Fibroblast of pulmonary artery (primary cell): ENCODE measurements at regions not wholly inside any gene's neighbourhood (a gene's known extent, or its start where the extent isn't known, plus 50 kb on each side); places are given as distances from the start of the nearest gene placed in this dataset.

ENCODE experiments used
- DNase-seq: peaks from one replicate; pipeline ENCODE4 v3.0.0-alpha.2; 2010; ENCODE audit warnings: low read depth
- H3K4me3 ChIP-seq: replicated peaks from 2 replicates; pipeline ENCODE4 v1.5.1; 2011; ENCODE audit warnings: low read depth, mild to moderate bottlenecking, control low read depth, low read length, moderate library complexity
- TF ChIP-seq, protein P1 (sequence below): IDR thresholded peaks from 2 replicates; pipeline ENCODE4 v1.5.1; 2011; ENCODE audit warnings: mild to moderate bottlenecking, control low read depth, low read length, inconsistent platforms; ENCODE audit errors: missing control alignments

DNA sequence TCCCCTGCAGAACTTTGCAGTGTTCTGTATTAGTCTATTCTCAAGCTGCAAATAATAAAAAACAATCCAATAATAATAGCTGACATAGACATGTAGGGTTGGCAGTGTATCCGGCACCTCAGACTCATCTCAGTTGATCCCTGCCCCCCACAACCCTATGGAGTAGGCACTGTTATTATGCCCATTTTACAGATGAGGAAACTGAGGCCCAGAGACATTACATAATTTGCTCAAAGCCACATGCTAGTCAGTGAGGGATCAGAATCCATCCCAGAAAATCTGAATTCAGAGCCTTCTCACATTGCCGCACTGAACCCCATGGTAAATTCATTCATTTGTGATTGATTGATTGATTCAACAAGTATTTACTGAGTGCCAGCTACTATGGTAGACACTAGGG, 226.6 kb upstream of the PWP1 start:
- no peak overlapping the region for H3K4me3 ChIP-seq
- TF ChIP-seq, protein P1, sequence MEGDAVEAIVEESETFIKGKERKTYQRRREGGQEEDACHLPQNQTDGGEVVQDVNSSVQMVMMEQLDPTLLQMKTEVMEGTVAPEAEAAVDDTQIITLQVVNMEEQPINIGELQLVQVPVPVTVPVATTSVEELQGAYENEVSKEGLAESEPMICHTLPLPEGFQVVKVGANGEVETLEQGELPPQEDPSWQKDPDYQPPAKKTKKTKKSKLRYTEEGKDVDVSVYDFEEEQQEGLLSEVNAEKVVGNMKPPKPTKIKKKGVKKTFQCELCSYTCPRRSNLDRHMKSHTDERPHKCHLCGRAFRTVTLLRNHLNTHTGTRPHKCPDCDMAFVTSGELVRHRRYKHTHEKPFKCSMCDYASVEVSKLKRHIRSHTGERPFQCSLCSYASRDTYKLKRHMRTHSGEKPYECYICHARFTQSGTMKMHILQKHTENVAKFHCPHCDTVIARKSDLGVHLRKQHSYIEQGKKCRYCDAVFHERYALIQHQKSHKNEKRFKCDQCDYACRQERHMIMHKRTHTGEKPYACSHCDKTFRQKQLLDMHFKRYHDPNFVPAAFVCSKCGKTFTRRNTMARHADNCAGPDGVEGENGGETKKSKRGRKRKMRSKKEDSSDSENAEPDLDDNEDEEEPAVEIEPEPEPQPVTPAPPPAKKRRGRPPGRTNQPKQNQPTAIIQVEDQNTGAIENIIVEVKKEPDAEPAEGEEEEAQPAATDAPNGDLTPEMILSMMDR = no peak
- no peak for DNase-seq

DNA sequence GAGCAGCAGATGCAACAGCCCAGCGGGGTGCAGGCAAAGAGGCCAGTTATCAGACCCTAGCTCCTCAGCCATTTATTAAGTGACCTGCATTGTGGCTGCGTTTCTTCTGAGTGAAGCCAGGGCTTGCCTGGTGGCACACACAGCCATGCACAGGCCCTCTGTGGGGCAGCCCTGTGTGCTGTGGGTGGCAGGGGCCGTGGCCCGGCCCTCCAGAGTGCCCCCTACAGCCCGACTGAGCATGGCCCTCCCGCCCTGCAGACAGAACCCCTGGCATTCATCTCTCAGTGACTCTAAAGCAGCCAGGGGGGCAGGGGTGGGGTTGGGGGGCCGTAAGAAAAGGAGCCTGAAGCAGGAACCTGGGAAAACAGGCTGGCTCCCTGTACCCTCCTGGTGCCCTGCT, 226.0 kb upstream of the PWP1 start:
- no peak for DNase-seq
- no peak overlapping the region for H3K4me3 ChIP-seq
- TF ChIP-seq, protein P1 = no peak

DNA sequence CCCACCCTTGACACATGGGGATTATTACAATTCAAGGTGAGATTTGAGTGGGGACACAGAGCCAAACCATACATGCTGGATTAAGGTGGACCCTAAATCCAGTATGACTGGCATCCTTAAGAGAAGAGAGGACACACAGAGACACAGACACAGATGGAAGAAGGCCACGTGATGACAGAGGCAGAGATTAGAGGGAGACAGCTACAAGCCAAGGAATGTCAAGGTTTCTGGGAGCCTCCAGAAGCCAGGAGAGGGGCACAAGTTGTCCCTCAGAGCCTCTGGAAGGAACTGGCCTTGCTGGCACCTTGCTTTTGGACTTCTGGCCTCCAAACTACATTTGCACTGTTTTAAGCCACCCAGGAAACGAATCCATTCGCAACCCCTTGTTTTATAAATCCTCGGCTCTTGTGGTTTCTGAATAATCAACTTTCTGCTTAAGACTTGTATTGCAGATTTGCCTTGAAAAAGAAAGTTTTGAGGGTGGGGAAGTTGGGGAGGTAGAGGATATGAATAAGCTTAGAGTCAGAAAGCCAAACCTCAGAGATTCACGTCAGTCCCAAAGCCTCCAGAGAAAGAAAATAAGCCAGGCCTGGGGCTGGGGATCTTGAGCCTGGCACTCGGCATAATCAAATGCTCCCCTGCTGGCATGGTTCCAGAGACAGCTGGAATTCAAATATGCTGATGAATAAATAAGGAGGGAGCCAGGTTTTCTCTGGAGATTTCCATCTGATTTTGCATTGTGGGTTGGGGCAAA, 224.2 kb upstream of the PWP1 start:
- TF ChIP-seq, protein P1 = no peak
- peak; percentile 57 for DNase-seq

DNA sequence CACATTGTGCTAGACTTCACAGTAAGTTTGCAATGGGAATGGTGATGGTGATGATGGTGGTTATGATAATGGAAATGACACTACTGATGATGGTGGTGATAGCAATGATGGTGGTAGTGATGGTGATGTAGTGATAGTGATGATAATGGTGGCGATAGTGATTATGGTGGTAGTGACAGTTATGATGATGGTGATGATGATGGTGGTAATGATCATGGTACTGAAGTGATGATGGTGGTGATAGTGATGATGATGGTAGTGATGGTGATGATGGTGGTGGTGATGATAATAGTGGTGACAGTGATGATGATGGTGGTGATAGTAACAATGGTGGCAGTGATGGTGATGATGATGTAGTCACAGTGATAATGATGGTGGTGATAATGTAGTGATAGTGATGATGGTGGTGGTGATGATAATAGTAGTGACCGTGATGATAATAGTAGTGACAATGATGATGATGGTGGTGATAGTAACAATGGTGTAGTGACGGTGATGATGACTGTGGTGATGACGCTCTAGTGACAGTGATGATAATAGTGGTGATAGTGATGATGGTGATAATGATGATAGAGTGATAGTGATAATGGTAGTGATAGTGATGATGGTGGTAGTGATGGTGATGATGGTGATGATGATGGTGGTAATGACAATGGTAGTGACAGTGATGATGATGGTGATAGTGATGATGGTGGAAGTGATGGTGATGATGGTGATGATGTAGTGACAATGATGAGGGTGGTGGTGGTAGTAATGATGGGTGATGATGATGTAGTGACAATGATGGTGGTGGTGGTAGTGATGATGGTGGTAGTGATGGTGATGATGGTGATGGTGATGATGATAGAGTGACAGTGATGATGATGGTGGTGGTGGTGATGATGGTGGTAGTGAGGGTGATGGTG, 222.9 kb upstream of the PWP1 start:
- H3K4me3 ChIP-seq = no peak overlapping the region
- TF ChIP-seq, protein P1 = no peak
- DNase-seq = no peak

More for the DNA sequence above, 224.2 kb upstream of the PWP1 start:
- H3K4me3 ChIP-seq = no peak overlapping the region

DNA sequence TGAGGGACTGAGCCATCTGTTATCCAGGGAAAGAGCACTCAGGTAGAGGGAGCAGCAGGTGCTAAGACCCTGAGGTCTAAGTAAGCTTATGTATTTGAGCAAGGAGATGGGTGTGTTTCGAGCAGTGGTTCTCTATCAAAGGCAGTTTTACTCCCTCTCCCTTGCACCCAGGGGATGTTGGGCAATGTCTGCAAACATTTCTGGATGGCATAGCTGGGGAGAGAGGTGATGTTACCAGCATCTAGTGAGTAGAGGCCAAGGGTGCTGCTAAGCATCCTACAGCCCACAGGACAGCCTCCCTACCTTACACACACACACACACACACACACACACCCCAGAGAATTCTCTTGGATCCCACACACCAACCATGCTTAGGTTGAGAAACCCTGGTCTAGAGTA, 221.0 kb upstream of the PWP1 start:
- no peak for DNase-seq
- H3K4me3 ChIP-seq = no peak overlapping the region
- TF ChIP-seq, protein P1 = no peak

DNA sequence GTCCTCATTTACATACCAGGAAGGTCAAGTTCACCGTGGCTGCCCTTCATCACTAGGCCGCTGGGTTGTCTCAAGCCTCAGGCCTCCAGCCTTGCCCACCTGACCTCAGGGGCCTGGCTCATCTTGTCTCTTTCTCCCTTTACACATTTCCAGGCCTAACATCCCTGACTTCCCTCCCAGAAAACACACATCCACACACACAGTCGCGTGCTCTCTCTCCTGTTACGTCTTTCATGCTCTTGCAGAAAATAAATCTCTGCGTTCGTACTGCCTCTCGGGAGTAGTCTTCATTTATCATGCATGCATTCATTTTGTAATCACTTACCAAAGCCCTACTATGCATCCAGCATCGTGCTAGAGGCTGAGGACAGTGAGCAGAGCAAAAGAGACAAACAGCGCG, 220.0 kb upstream of the PWP1 start:
- no peak for DNase-seq
- no peak overlapping the region for H3K4me3 ChIP-seq
- TF ChIP-seq, protein P1 = no peak
